Activated CD4-positive, alpha-beta memory T cell treated with anti-CD3 and anti-CD28 coated beads for 36 hours (primary cell): ENCODE measurements at regions not wholly inside any gene's neighbourhood (a gene's known extent, or its start where the extent isn't known, plus 50 kb on each side); places are given as distances from the start of the nearest gene placed in this dataset.
"Not testable (repeated sequence)": the region's sequence is repeated elsewhere in the genome, so short reads cannot be mapped to it uniquely, and the experiment has no call there.

Source experiments
- CTCF ChIA-PET: fragments of 350-600 bp; sonication (Branson Sonifier 250); formaldehyde crosslinking; loops from one replicate; lab custom pipeline; 2021; ENCODE audit warnings: antibody characterized with exemption, inconsistent platforms; lab: Charles Lee
- POLR2A ChIA-PET: fragments of 350-600 bp; sonication (Branson Sonifier 250); formaldehyde crosslinking; loops from one replicate; lab custom pipeline; 2021; ENCODE audit warnings: antibody characterized with exemption; lab: Charles Lee
- DNase-seq: peaks from one replicate; pipeline ENCODE4 v3.0.0-alpha.2; 2020
- H3K27ac Mint-ChIP-seq: one replicate; pipeline ENCODE4 v1.8.0; 2021; ENCODE audit warnings: mixed read lengths
- H3K27me3 Mint-ChIP-seq: one replicate; pipeline ENCODE4 v1.8.0; 2021; ENCODE audit warnings: mixed read lengths
- H3K36me3 Mint-ChIP-seq: one replicate; pipeline ENCODE4 v1.8.0; 2021; ENCODE audit warnings: mixed read lengths
- H3K4me1 Mint-ChIP-seq: one replicate; pipeline ENCODE4 v1.8.0; 2021; ENCODE audit warnings: low read depth, mixed read lengths
- H3K4me3 Mint-ChIP-seq: one replicate; pipeline ENCODE4 v1.8.0; 2021; ENCODE audit warnings: mild to moderate bottlenecking, mixed read lengths
- H3K9me3 Mint-ChIP-seq: one replicate; pipeline ENCODE4 v1.8.0; 2021; ENCODE audit warnings: mixed read lengths
- intact Hi-C: fragments of 100-400 bp; cut with micrococcal nuclease; formaldehyde crosslinking; loops from one replicate; pipeline ENCODE4 v1.15.1; 2023

DNA sequence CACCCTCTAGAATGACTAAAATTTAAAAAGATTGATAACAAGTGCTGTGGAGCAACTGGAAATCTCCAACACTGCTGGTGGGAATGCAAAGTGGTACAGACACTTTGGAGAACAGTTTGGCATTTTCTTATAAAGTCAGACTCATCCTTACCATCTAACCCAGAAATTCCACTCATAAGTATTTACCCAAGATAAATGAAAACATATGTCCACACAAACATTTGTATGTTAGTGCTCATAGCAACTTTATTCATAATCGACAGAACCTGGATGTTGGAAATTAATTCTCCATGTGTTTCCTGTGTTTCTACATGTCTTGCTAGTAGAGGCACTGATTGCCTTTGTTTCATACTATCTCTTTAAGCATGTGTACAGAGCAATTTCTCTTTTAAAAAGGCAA, 282.4 kb downstream of the AHR start:
- Mint-ChIP-seq H3K27me3 (peaks cover 13% of the 10 kb centered on the region), H3K9me3 (peaks cover 17% of the 10 kb centered on the region), H3K4me3 (no peak overlapping the region), H3K36me3 (no peaks in the 10 kb centered on the region), H3K4me1 (no peaks in the 10 kb centered on the region), H3K27ac (no peak overlapping the region)
- DNase-seq: no peak
- POLR2A ChIA-PET: no interaction called here
- intact Hi-C loops: no loop called here
- CTCF ChIA-PET: no interaction called here

DNA sequence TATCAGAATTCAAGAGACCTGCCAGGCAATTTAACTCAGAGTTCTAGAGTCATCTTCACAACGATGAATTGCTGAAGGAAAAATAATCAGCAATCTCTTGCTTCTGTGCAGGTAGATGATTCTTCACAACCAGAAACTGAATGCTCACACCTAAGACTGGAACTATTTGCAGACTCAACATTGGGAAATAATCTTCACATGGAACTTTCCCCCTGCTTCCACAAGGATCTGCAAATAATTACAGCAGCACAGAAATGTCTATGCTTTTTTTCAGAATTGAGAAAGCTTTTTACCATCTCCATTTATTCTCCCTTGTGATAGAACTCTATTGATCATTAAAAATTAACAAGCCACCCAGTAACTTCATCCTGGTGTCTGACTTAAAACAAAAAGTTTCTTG, 282.8 kb downstream of the AHR start:
- ChIA-PET POLR2A (no interaction called here), CTCF (no interaction called here)
- Mint-ChIP-seq H3K4me3 (no peak overlapping the region), H3K36me3 (no peaks in the 10 kb centered on the region), H3K27ac (no peak overlapping the region), H3K9me3 (peaks cover 17% of the 10 kb centered on the region), H3K4me1 (no peaks in the 10 kb centered on the region), H3K27me3 (peaks cover 13% of the 10 kb centered on the region)
- intact Hi-C loops: no loop called here
- DNase-seq: no peak

DNA sequence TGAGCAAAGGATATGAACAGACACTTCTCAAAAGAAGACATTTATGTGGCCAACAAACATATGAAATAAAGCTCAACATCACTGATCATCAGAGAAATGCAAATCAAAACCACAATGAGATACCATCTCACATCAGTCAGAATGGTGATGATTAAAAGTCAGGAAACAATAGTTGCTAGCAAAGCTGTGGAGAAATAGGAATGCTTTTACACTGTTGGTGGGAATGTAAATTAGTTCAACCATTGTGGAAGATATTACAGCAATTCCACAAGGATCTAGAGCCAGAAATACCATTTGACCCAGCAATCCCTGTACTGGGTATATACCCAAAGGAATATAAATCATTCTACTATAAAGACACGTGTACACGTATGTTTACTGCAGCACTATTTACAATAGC, 284.2 kb downstream of the AHR start:
- H3K27ac Mint-ChIP-seq, H3K9me3 Mint-ChIP-seq, H3K4me3 Mint-ChIP-seq, H3K4me1 Mint-ChIP-seq, DNase-seq, H3K27me3 Mint-ChIP-seq, POLR2A ChIA-PET, intact Hi-C loops, H3K36me3 Mint-ChIP-seq, CTCF ChIA-PET: not testable (repeated sequence)

DNA sequence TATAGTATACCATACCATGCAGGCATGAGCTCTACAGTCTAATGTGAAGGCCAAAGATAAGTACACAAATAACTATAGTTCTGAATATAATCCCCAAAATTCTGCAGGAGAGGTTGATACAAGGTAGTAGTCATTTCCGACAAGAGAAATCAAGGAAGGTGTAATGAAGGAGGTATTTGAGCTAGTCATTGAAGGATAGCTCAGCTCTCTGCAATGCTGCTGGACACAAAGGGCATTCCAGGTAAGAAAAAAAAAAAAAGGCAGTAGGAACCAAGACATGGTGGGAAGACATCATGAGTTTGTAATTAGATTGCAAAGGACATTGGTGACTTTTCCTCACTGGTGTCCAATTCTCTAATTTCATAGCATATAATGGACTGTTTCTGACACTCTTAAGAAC, 285.3 kb downstream of the AHR start:
- Mint-ChIP-seq H3K4me1 (no peaks in the 10 kb centered on the region), H3K27ac (no peak overlapping the region), H3K27me3 (peaks cover 5% of the 10 kb centered on the region), H3K36me3 (no peaks in the 10 kb centered on the region), H3K4me3 (no peak overlapping the region), H3K9me3 (no peaks in the 10 kb centered on the region)
- POLR2A ChIA-PET: no interaction called here
- no peak for DNase-seq
- CTCF ChIA-PET: no interaction called here
- intact Hi-C loops: no loop called here

DNA sequence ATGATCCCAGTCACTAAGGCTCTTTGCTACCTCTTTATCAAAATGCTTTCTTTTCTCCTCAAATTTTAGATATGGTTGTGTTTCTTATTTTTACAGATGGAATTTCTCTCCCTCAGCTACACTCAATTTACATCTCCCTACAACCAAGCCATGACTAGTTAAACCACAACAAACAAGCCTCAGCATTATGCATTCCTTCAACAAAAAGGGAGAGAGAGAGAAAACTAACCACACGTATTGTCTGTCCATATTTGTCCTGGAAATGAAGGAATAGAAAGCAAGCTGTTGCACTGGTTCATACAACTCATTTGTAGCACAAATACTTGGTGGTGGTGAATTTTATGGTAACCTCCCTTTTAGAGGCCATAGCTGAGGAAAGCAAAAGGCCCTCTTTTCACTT, 286.4 kb downstream of the AHR start:
- Mint-ChIP-seq H3K27me3 (peaks cover 8% of the 10 kb centered on the region), H3K36me3 (no peaks in the 10 kb centered on the region), H3K27ac (no peak overlapping the region), H3K9me3 (no peaks in the 10 kb centered on the region), H3K4me1 (no peaks in the 10 kb centered on the region), H3K4me3 (no peak overlapping the region)
- POLR2A ChIA-PET: no interaction called here
- intact Hi-C loops: no loop called here
- CTCF ChIA-PET: no interaction called here
- DNase-seq: no peak

DNA sequence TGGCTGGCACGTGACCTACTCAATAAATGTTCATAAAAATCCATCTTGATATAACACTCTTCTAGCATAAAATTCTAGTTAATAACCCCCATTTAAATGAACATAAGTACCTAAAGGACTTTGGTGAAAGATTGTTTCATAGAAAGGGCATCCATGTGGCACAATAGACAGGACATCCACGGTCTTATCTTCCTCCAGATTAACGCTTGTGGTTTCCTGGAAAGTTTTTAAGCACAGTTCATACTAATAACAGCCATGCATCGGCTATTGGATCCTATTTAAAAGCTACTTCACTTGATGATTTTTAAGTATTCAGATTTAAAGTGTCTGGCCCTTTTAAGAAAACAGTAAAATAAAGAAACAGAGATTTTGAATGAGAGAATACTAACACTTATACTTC, 288.3 kb downstream of the AHR start:
- Mint-ChIP-seq H3K4me1 (no peaks in the 10 kb centered on the region), H3K36me3 (no peaks in the 10 kb centered on the region), H3K27me3 (peaks cover 8% of the 10 kb centered on the region), H3K27ac (no peak overlapping the region), H3K9me3 (no peaks in the 10 kb centered on the region), H3K4me3 (no peak overlapping the region)
- no peak for DNase-seq
- CTCF ChIA-PET: interaction anchor here (1.7 kb wide), 1 partner anchor 604 kb away, joined by 4 read pairs; no protein-coding TSS in a partner anchor
- POLR2A ChIA-PET: no interaction called here
- intact Hi-C loops: no loop called here

DNA sequence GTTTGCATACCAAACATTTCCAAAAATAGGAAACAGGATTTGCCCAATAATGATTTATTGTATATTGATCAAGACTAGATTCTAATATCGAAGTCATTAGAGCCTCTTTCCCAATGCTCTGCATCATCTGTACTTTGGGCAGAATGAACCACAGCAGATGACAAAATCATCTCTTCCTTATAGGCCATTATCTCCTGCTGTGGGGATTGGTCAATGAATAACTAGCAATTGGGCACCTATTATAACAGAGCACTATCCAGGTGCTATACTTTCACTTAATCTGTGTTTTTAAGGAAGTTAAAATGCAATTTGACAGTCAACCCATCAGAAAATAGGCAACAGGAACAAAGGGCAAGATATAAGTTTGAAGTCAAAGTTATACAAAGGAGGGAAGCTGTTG, 290.3 kb downstream of the AHR start:
- intact Hi-C loops: no loop called here
- H3K9me3 Mint-ChIP-seq: no peaks in the 10 kb centered on the region
- H3K4me3 Mint-ChIP-seq: no peak overlapping the region
- ChIA-PET CTCF (interaction anchor here (0.8 to 1.8 kb wide), 2 partner anchors 52 to 181 kb away, joined by 3 to 5 read pairs; no protein-coding TSS in a partner anchor), POLR2A (no interaction called here)
- DNase-seq: no peak
- H3K27ac Mint-ChIP-seq: no peak overlapping the region
- H3K36me3 Mint-ChIP-seq: no peaks in the 10 kb centered on the region
- peaks cover 7% of the 10 kb centered on the region for H3K27me3 Mint-ChIP-seq
- no peaks in the 10 kb centered on the region for H3K4me1 Mint-ChIP-seq

DNA sequence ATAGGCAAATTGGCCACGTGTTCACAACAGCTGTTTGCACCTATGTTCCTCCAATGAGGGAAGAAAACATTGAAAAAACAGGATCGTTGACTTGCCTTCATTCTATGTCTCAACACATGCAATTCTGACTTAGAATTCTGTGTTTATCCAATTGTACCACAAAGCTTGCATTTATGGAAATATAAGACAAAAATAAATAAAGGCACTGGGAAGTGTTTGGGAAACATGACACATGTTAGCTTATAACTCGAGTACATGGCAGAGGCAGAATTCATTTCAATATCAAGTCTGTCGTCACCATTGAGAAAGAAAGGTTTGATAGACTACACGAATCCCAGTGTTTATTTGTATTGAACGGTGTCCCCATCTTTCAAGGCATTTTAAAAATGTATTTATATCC, 291.2 kb downstream of the AHR start:
- intact Hi-C loops: no loop called here
- Mint-ChIP-seq H3K27me3 (peaks cover 7% of the 10 kb centered on the region), H3K4me3 (no peak overlapping the region), H3K4me1 (no peaks in the 10 kb centered on the region), H3K36me3 (no peaks in the 10 kb centered on the region), H3K9me3 (no peaks in the 10 kb centered on the region), H3K27ac (no peak overlapping the region)
- no peak for DNase-seq
- ChIA-PET CTCF (interaction anchor here (0.8 to 1.8 kb wide), 2 partner anchors 51 to 180 kb away, joined by 3 to 5 read pairs; no protein-coding TSS in a partner anchor), POLR2A (no interaction called here)

DNA sequence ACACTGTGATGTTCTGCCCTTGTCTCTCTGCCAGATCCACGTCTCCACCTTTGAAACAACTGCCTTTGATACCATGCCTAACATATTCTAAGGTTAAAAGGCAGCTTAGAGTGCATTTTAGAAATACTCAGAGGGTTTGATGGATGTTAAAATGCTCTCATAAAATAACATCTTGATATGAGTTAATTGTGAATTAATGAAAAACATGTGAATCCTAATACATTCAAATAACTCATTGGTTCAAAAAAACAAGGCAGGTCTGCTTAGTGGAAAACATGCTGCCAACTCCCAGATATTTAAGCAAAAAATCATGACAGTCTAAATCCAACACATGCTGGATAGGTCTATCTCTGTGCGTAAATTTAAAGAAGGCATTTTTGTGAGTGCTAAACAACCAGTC, 291.8 kb downstream of the AHR start:
- CTCF ChIA-PET: interaction anchor here (1.8 kb wide), 1 partner anchor 51 kb away, joined by 5 read pairs; no protein-coding TSS in a partner anchor
- POLR2A ChIA-PET: no interaction called here
- no peak for DNase-seq
- H3K27me3 Mint-ChIP-seq: peaks cover 5% of the 10 kb centered on the region
- intact Hi-C loops: no loop called here
- no peaks in the 10 kb centered on the region for H3K9me3 Mint-ChIP-seq
- H3K27ac Mint-ChIP-seq: no peak overlapping the region
- H3K4me3 Mint-ChIP-seq: no peak overlapping the region
- H3K4me1 Mint-ChIP-seq: no peaks in the 10 kb centered on the region
- no peaks in the 10 kb centered on the region for H3K36me3 Mint-ChIP-seq

DNA sequence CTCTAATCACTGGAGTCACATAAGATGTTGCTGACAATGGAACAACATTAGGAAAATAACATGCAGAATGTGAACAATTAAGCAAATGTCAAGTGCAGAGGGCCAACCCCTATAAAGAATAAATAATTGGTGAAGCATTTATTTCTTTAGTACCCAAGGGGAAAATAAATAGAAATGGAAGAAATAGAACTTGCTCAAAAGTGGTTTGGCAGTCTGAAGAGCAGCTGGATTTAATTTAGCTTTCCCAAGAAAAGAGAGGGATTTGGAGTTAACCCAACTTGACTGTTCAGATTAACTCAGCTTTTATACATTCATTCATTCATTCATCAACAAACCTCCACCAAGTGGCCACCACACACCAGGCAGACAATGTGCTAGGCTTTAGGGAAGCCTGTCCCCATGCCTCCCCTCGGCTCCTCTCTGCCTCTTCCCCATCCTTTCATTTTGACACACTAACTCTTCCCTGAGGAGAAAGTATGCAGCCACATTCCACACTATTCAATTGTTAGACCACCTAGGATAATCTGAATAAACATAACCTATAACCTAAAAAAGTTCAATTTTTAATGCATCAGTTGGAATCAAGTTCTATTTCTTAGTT, 295.5 kb downstream of the AHR start:
- H3K4me1 Mint-ChIP-seq: no peaks in the 10 kb centered on the region
- CTCF ChIA-PET: no interaction called here
- H3K4me3 Mint-ChIP-seq: no peak overlapping the region
- DNase-seq: no peak
- intact Hi-C loops: no loop called here
- POLR2A ChIA-PET: no interaction called here
- no peak overlapping the region for H3K27ac Mint-ChIP-seq
- H3K27me3 Mint-ChIP-seq: peaks cover 5% of the 10 kb centered on the region
- no peaks in the 10 kb centered on the region for H3K9me3 Mint-ChIP-seq
- no peaks in the 10 kb centered on the region for H3K36me3 Mint-ChIP-seq

DNA sequence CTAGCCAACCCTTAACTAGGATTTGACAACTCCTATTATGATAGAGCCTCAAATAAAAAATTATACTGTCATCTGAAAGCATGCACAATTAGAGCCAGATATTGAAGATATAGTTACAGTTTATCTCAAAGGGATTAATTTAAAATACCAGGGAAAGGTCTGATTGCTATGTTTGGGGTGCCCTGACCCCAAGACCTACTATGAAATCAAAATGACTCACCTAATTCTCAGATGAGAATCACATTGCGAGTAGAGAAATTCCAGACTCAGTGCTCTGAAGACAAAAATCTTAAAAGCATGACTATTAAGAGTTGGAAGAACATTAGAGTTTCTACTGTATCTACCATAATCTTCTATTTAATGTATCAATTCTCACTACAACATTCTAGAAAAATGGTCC, 297.1 kb downstream of the AHR start:
- Mint-ChIP-seq H3K9me3 (no peaks in the 10 kb centered on the region), H3K4me3 (no peak overlapping the region), H3K27ac (no peak overlapping the region), H3K36me3 (no peaks in the 10 kb centered on the region), H3K27me3 (peaks cover 3% of the 10 kb centered on the region), H3K4me1 (no peaks in the 10 kb centered on the region)
- POLR2A ChIA-PET: interaction anchor here (0.7 kb wide), 1 partner anchor 1702 kb away, joined by 3 read pairs; no protein-coding TSS in a partner anchor
- intact Hi-C loops: no loop called here
- CTCF ChIA-PET: no interaction called here
- no peak for DNase-seq

DNA sequence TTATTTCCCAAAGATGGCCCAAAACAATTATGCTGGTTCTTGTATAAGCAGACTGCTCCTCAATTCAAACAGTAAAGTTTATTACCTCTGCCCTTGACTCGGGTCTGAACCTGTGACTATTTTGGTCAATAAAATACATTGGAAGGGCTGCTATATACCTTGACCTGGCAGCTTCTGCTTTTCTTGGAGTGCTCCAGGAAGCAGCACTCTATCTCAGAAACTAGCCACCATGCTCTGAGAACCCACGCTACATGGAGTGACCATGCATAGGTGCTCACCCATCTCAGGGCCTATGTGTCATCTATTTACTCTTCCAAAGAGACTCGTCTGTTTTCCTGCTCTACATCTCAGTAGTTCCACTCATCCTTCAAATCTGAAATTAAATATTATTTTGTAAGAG, 299.9 kb downstream of the AHR start:
- intact Hi-C loops: no loop called here
- H3K36me3 Mint-ChIP-seq: no peaks in the 10 kb centered on the region
- H3K4me1 Mint-ChIP-seq: no peaks in the 10 kb centered on the region
- H3K4me3 Mint-ChIP-seq: no peak overlapping the region
- H3K27ac Mint-ChIP-seq: no peak overlapping the region
- no peaks in the 10 kb centered on the region for H3K9me3 Mint-ChIP-seq
- H3K27me3 Mint-ChIP-seq: peaks cover 6% of the 10 kb centered on the region
- ChIA-PET CTCF (no interaction called here), POLR2A (no interaction called here)
- DNase-seq: no peak

DNA sequence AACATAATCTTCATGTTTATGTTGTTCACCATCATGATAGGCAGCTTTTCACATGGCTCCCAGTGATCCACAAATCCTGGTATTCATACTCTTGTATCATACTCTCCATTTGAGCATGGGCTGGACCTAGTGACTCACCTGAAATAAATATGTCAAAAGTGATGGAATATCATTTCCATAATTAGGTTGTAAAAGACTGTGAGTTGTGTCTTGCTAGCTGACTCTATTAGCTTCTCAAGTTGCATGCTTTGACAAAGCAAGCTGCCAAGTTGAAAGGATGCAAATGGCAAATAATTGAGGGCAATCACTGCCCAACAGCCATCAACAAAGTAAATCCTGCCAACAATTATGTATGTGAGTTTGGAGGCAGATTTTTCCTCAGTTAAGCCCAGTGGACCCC, 300.4 kb downstream of the AHR start:
- no peaks in the 10 kb centered on the region for H3K36me3 Mint-ChIP-seq
- POLR2A ChIA-PET: no interaction called here

More for the DNA sequence above, 300.4 kb downstream of the AHR start:
- peaks cover 4% of the 10 kb centered on the region for H3K9me3 Mint-ChIP-seq
- DNase-seq: no peak
- CTCF ChIA-PET: no interaction called here
- no peaks in the 10 kb centered on the region for H3K4me1 Mint-ChIP-seq
- peaks cover 8% of the 10 kb centered on the region for H3K27me3 Mint-ChIP-seq
- no peak overlapping the region for H3K27ac Mint-ChIP-seq
- H3K4me3 Mint-ChIP-seq: no peak overlapping the region
- intact Hi-C loops: no loop called here
